ENCODE measurements at regions not wholly inside any gene's neighbourhood (a gene's known extent, or its start where the extent isn't known, plus 50 kb on each side); places are given as distances from the start of the nearest gene placed in this dataset.

DNA sequence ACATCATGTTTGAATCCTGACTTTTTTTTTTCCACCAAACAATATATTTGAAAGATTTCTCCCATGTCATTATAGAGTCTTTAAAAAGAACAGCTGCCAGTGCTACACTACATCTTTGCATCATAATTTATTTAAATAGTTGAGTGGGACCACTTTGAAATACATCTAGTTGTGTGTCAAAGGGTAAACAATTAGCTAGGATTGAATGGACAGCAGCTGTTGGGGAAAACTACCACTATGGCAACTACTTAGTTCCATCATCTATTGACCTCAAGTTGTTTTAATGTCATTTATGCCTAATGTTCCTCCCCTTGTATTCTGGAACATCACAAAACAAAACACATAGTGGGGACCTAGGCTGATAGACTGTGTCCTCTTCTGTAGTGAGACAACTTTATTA lies 985.1 kb downstream of the SORCS1 start:
- no peak overlapping the region for H3K4me3 ChIP-seq (ENCODE audit: low read depth, low read length)
- TF ChIP-seq, protein P1, sequence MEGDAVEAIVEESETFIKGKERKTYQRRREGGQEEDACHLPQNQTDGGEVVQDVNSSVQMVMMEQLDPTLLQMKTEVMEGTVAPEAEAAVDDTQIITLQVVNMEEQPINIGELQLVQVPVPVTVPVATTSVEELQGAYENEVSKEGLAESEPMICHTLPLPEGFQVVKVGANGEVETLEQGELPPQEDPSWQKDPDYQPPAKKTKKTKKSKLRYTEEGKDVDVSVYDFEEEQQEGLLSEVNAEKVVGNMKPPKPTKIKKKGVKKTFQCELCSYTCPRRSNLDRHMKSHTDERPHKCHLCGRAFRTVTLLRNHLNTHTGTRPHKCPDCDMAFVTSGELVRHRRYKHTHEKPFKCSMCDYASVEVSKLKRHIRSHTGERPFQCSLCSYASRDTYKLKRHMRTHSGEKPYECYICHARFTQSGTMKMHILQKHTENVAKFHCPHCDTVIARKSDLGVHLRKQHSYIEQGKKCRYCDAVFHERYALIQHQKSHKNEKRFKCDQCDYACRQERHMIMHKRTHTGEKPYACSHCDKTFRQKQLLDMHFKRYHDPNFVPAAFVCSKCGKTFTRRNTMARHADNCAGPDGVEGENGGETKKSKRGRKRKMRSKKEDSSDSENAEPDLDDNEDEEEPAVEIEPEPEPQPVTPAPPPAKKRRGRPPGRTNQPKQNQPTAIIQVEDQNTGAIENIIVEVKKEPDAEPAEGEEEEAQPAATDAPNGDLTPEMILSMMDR (IDR thresholded peaks at IDR 0.05; ENCODE audit: low read depth, low read length, missing control alignments): no peak
- no peak for DNase-seq (ENCODE audit: low read depth)

DNA sequence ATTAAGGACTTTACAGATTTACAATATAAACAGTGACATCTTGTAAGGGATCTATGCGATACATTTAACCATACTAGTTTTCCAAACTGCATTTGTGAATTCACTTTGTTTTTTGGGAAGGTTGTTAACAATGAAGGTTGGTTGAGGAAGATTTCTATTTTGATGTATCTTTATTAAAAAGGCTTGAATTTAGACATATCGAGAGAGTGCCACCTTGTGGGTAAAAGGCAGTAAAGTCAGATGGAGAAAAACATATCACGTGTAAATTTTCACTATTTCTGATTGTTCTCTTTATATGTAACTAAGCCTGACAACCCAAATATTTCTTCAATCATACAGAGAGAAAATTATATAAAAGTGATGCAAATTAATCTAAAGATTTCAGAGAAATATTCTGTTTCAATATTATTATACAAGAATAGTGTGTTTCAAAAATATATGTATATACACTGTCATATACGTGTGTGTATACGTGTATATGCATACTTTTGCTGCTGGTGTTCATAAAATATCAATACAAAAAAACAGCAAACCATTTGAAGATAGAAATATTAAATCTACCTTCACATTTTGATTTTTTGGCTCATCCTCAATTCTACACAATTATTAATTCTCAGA lies 988.6 kb downstream of the SORCS1 start:
- TF ChIP-seq, protein P1 (IDR thresholded peaks at IDR 0.05; ENCODE audit: low read depth, low read length, missing control alignments): peak; percentile 22
- H3K4me3 ChIP-seq (ENCODE audit: low read depth, low read length): no peak overlapping the region
- no peak for DNase-seq (ENCODE audit: low read depth)

GRCh38 chr10:106173838-106174237 lies 990.7 kb downstream of the SORCS1 start:
- TF ChIP-seq, protein P1 (IDR thresholded peaks at IDR 0.05; ENCODE audit: low read depth, low read length, missing control alignments): no peak
- DNase-seq (ENCODE audit: low read depth): no peak
- no peak overlapping the region for H3K4me3 ChIP-seq (ENCODE audit: low read depth, low read length)

DNA sequence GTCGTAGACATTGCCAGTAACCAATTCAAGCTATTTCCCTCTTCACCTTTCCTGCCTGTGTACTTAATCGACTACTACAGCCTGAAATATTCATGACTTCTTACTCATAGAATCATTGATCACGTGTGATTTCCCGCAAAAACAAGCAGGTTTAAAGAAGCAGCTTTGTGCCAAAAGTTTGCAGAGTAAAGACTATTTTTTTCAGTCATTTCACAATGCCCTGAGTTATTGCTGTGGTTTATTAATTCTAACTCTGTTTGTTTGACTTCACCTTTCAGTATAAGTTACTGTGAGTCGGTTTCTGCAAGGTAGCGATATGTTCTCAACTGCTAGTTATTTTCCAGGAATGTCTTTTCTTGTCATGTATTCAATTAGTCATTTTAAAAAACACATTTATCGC lies 995.3 kb downstream of the SORCS1 start:
- DNase-seq (ENCODE audit: low read depth): no peak
- H3K4me3 ChIP-seq (ENCODE audit: low read depth, low read length): no peak overlapping the region
- TF ChIP-seq, protein P1 (IDR thresholded peaks at IDR 0.05; ENCODE audit: low read depth, low read length, missing control alignments): no peak

- no peak for DNase-seq (ENCODE audit: low read depth)
- no peak overlapping the region for H3K4me3 ChIP-seq (ENCODE audit: low read depth, low read length)
- TF ChIP-seq, protein P1 (IDR thresholded peaks at IDR 0.05; ENCODE audit: low read depth, low read length, missing control alignments): no peak
These were observed 996.6 kb downstream of the SORCS1 start for GRCh38 chr10:106167946-106168345.

DNA sequence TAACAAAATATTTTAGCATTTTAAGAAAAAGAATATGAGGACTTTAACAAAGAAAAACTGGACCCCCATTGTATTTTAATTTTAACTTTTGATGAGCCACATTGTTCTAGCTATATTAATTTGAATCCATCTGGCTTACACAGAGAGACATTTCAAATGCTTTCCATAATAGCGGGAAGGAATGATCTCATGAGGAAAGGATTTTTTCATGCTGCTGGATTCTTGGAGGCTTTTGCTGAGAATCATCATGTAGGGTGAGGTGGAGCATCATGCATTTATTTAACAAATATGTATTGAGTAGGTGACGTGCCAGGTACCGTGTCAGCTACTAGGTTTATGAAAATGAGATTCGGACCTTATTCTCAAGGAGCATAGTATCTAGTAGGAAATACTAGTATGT lies 1006.3 kb downstream of the SORCS1 start:
- TF ChIP-seq, protein P1 (IDR thresholded peaks at IDR 0.05; ENCODE audit: low read depth, low read length, missing control alignments): no peak
- H3K4me3 ChIP-seq (ENCODE audit: low read depth, low read length): no peak overlapping the region
- no peak for DNase-seq (ENCODE audit: low read depth)

GRCh38 chr10:106147021-106147420 lies 1017.5 kb downstream of the SORCS1 start:
- DNase-seq (ENCODE audit: low read depth): no peak
- TF ChIP-seq, protein P1 (IDR thresholded peaks at IDR 0.05; ENCODE audit: low read depth, low read length, missing control alignments): no peak
- H3K4me3 ChIP-seq (ENCODE audit: low read depth, low read length): no peak overlapping the region

Data from GM12864 (cell line).